B cell (primary cell): ENCODE measurements at regions not wholly inside any gene's neighbourhood (a gene's known extent, or its start where the extent isn't known, plus 50 kb on each side); places are given as distances from the start of the nearest gene placed in this dataset.

ENCODE experiments used
- ATAC-seq: fragments of 200-7000 bp; cut with Tn5 transposase; one replicate; pipeline ENCODE4 v1.10.0; 2021; ENCODE audit warnings: low read depth, mild to moderate bottlenecking, moderate number of reproducible peaks, moderate library complexity
- CTCF ChIA-PET: fragments of 350-600 bp; sonication (Branson Sonifier 250); formaldehyde crosslinking; loops from one replicate; lab custom pipeline; 2021; ENCODE audit warnings: antibody characterized with exemption, inconsistent platforms; lab: Charles Lee
- POLR2A ChIA-PET: fragments of 350-600 bp; sonication (Branson Sonifier 250); formaldehyde crosslinking; loops from one replicate; lab custom pipeline; 2021; ENCODE audit warnings: antibody characterized with exemption; lab: Charles Lee
- DNase-seq: peaks from one replicate; pipeline ENCODE4 v3.0.0; 2013
- H2AFZ ChIP-seq: 2 replicates; pipeline ENCODE4 v1.6.1; 2012; ENCODE audit warnings: mild to moderate bottlenecking, low read depth, low read length; ENCODE audit not compliant: insufficient read depth, poor library complexity, severe bottlenecking
- H3K27ac ChIP-seq, 2 donors: 1 replicate in 1 of 2; 2 replicates in 1 of 2; pipeline ENCODE4 v1.5.1; 2012 to 2013; ENCODE audit warnings: low read length in 2 of 2, mild to moderate bottlenecking in 2 of 2, moderate library complexity in 1 of 2
- H3K27me3 ChIP-seq, 4 experiments: fragments of 200-600 bp in 1 of 4; sonication (generic) in 1 of 4; replicated peaks in 1 of 4; 1 replicate in 2 of 4; 2 replicates in 2 of 4; pipeline versions ENCODE4 v1.6.1 to v1.7.0; 2013 to 2016; ENCODE audit warnings: low read length in 3 of 4, mild to moderate bottlenecking in 2 of 4, mixed read lengths in 1 of 4, moderate library complexity in 1 of 4; ENCODE audit not compliant: insufficient read depth in 4 of 4, control insufficient read depth in 3 of 4; ENCODE audit errors: control extremely low read depth in 1 of 4
- H3K36me3 ChIP-seq, 2 experiments: replicated peaks in 1 of 2; 1 replicate in 1 of 2; 2 replicates in 1 of 2; pipeline versions ENCODE4 v1.6.1 to v1.7.1; 2013; ENCODE audit warnings: low read length in 1 of 2; ENCODE audit not compliant: insufficient read depth in 2 of 2, control insufficient read depth in 1 of 2; ENCODE audit errors: control extremely low read depth in 1 of 2, extremely low read depth in 1 of 2
- H3K4me1 ChIP-seq, 2 donors: fragments of 200-600 bp in 1 of 2; sonication (generic) in 1 of 2; 1 replicate in 1 of 2; 2 replicates in 1 of 2; pipeline versions ENCODE4 v1.5.1 to v1.6.1; 2013 to 2017; ENCODE audit warnings: low read length in 2 of 2; ENCODE audit not compliant: control insufficient read depth in 2 of 2, insufficient read depth in 2 of 2
- H3K4me2 ChIP-seq: replicated peaks from 2 replicates; pipeline ENCODE3; 2012; ENCODE audit warnings: mild to moderate bottlenecking, low read depth, low read length; ENCODE audit not compliant: poor library complexity, severe bottlenecking
- H3K4me3 ChIP-seq, 5 experiments: fragments of 200-600 bp in 1 of 5; sonication (generic) in 1 of 5; 1 replicate in 3 of 5; 2 replicates in 2 of 5; pipeline versions ENCODE4 v1.5.1 to v1.7.0; 2011 to 2016; ENCODE audit warnings: low read length in 4 of 5, mild to moderate bottlenecking in 4 of 5, low read depth in 2 of 5, control low read depth in 1 of 5, moderate library complexity in 1 of 5; ENCODE audit not compliant: insufficient read depth in 1 of 5; ENCODE audit errors: control extremely low read depth in 1 of 5, extremely low read depth in 1 of 5
- H3K79me2 ChIP-seq: fragments of 200-600 bp; sonication (generic); one replicate; pipeline ENCODE4 v1.6.0; 2016; ENCODE audit warnings: low read length; ENCODE audit not compliant: control insufficient read depth, insufficient read depth
- H3K9ac ChIP-seq: fragments of 200-600 bp; sonication (generic); 2 replicates; pipeline ENCODE4 v1.6.1; 2017; ENCODE audit warnings: mild to moderate bottlenecking, low read length, moderate library complexity
- H3K9me3 ChIP-seq, 3 donors: one replicate each; pipeline versions ENCODE4 v1.6.1 to v1.7.1; 2013; ENCODE audit warnings: low read length in 2 of 3; ENCODE audit not compliant: control insufficient read depth in 2 of 3, insufficient read depth in 1 of 3; ENCODE audit errors: control extremely low read depth in 1 of 3
- H4K20me1 ChIP-seq: 2 replicates; pipeline ENCODE4 v1.6.0; 2012; ENCODE audit warnings: mild to moderate bottlenecking, low read length; ENCODE audit not compliant: insufficient read depth, control insufficient read depth, poor library complexity, severe bottlenecking
- H3K27ac Mint-ChIP-seq: one replicate; pipeline ENCODE4 v1.8.0; 2021; ENCODE audit warnings: mixed read lengths
- H3K27me3 Mint-ChIP-seq: one replicate; pipeline ENCODE4 v1.8.0; 2021; ENCODE audit warnings: mixed read lengths
- H3K4me1 Mint-ChIP-seq: one replicate; pipeline ENCODE4 v1.8.0; 2021; ENCODE audit warnings: mixed read lengths
- H3K4me3 Mint-ChIP-seq: one replicate; pipeline ENCODE4 v1.8.0; 2021; ENCODE audit warnings: mixed read lengths
- H3K9me3 Mint-ChIP-seq: one replicate; pipeline ENCODE4 v1.8.0; 2022; ENCODE audit warnings: mixed read lengths; ENCODE audit not compliant: insufficient read depth
- EZH2 ChIP-seq: IDR thresholded peaks from 2 replicates; pipeline ENCODE4 v1.6.1; 2012; ENCODE audit warnings: borderline replicate concordance, low read depth, mild to moderate bottlenecking, moderate library complexity, low read length; ENCODE audit not compliant: insufficient read depth, poor library complexity, severe bottlenecking
- WGBS: methylation state at CpG from one replicate; pipeline ENCODE4 v1.1.5; 2013; ENCODE audit warnings: missing lambda C conversion rate; ENCODE audit not compliant: insufficient coverage; 5-methylcytosine and 5-hydroxymethylcytosine counted together
- intact Hi-C: fragments of 100-400 bp; cut with micrococcal nuclease; formaldehyde crosslinking; loops from one replicate; pipeline ENCODE4 v1.10.0; 2022
- TF ChIP-seq, protein P1 (sequence below): fragments of 200-600 bp; IDR thresholded peaks from one replicate; pipeline ENCODE4 v1.8.0; 2022; ENCODE audit warnings: antibody characterized with exemption, mild to moderate bottlenecking

DNA sequence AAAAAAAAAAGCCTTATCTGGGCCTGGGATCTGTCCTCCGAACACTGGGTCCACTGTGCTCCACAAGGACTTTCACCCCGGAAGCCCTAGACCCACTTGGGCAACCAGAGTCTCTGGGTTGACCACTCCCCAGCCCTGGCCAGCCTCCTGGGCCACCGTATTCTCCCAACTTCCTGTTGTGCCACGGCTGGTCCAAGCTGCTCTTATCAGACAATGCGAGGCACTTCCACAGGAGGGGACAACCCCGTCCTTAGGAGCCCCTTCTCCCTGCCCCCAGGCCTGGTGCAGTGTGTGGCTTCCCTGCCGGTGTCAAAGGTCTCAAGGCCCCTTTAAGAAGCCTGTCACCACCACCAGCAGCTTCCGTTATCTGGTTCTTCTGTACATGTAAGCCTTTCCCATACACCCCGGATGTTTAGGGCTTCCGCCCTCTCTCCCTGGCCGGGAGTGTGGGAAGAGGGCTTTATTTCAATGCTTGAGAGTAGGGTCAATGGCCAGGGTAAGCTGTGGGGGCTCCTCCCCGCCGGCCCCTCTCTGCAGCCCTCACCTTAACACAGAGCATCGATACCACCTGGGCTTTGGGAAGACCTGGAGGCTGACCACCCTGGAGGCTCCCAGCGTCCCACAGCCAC is 313.0 kb downstream of the SEC14L1 start:
- Histone ChIP-seq H3K4me3 (peak overlapping the region; percentile 9 to 96 (median 92)), H3K9me3 (no peaks in the 10 kb centered on the region), H3K27me3 (no peaks in the 10 kb centered on the region), H3K27ac (peak overlapping the region; percentile 66 to 96), H3K36me3 (peaks cover 0 to 10% of the 10 kb centered on the region in 2 experiments), H4K20me1 (peaks cover 4% of the 10 kb centered on the region), H2AFZ (peak overlapping the region; percentile 35), H3K4me1 (peaks cover 73 to 87% of the 10 kb centered on the region in 2 donors), H3K79me2 (peaks cover 100% of the 10 kb centered on the region), H3K9ac (peak overlapping the region; percentile 90), H3K4me2 (peak overlapping the region; percentile 96)
- POLR2A ChIA-PET: interaction anchor here (0.6 to 8.7 kb wide), 10 partner anchors 7 to 886 kb away, joined by 3 to 147 read pairs (median 8); no protein-coding TSS in a partner anchor
- Mint-ChIP-seq H3K4me1 (peaks cover 74% of the 10 kb centered on the region), H3K27ac (peak overlapping the region; percentile 96), H3K27me3 (no peaks in the 10 kb centered on the region), H3K4me3 (peak overlapping the region; percentile 93), H3K9me3 (no peaks in the 10 kb centered on the region)
- 36% methylated on average over 8 of the region's 15 CpGs for WGBS
- TF ChIP-seq, protein P1, sequence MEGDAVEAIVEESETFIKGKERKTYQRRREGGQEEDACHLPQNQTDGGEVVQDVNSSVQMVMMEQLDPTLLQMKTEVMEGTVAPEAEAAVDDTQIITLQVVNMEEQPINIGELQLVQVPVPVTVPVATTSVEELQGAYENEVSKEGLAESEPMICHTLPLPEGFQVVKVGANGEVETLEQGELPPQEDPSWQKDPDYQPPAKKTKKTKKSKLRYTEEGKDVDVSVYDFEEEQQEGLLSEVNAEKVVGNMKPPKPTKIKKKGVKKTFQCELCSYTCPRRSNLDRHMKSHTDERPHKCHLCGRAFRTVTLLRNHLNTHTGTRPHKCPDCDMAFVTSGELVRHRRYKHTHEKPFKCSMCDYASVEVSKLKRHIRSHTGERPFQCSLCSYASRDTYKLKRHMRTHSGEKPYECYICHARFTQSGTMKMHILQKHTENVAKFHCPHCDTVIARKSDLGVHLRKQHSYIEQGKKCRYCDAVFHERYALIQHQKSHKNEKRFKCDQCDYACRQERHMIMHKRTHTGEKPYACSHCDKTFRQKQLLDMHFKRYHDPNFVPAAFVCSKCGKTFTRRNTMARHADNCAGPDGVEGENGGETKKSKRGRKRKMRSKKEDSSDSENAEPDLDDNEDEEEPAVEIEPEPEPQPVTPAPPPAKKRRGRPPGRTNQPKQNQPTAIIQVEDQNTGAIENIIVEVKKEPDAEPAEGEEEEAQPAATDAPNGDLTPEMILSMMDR: no peak
- TF ChIP-seq EZH2: no peak
- CTCF ChIA-PET: interaction anchor here (0.8 to 6.4 kb wide), 10 partner anchors 9 to 122 kb away, joined by 3 to 65 read pairs (median 7); no protein-coding TSS in a partner anchor
- DNase-seq (peak; percentile 57), ATAC-seq (peak; percentile 14)
- intact Hi-C loops: loop anchor here (10.0 kb wide), 1 partner anchor 369 kb away; no protein-coding TSS in a partner anchor
